ENCODE measurements at regions not wholly inside any gene's neighbourhood (a gene's known extent, or its start where the extent isn't known, plus 50 kb on each side); places are given as distances from the start of the nearest gene placed in this dataset.
"Not testable (repeated sequence)": the region's sequence is repeated elsewhere in the genome, so short reads cannot be mapped to it uniquely, and the experiment has no call there.

DNA sequence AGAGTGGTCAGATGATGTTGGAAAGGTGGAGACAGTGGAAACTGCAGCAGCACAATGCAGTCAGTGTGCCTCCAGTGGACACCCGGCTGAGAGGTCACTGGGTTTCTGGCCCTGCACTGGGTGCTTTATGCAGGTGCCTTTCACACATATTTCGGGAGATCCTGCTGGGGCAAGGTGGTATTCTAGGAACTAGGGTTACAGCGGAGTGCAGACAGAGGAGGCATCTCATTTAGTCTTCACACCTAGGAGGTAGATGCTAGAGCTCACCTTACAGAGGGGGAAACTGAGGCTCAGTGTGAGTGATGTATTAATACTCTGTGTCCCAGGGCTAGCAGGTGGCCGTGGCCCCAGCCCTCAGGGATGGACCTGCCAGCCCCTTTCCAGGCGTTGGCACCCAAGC, 103.9 kb upstream of the KCTD7 start (continued):
- no peak for TF ChIP-seq NFIC (IDR thresholded peaks at IDR 0.05; ENCODE audit: low read depth, low read length)

GRCh38 chr7:66526782-66527181, 101.9 kb upstream of the KCTD7 start:
- FAIRE-seq; H3K27ac ChIP-seq (ENCODE audit: control insufficient read depth, insufficient read depth); H3K4me2 ChIP-seq (ENCODE audit: control insufficient read depth, insufficient read depth); H3K27me3 ChIP-seq (replicated peaks in 1 of 2; ENCODE audit: control insufficient read depth in 2 of 2, insufficient read depth in 2 of 2, low read length in 1 of 2); DNase-seq (ENCODE audit: low read depth, low spot score); H3K36me3 ChIP-seq (ENCODE audit: control insufficient read depth in 2 of 2, insufficient read depth in 2 of 2, low read length in 1 of 2); RAD21 ChIA-PET (ENCODE audit: unreplicated experiment); H4K20me1 ChIP-seq (ENCODE audit: control insufficient read depth, insufficient read depth); H3K9me3 ChIP-seq (replicated peaks; ENCODE audit: control insufficient read depth, insufficient read depth, low read length); POLR2A ChIA-PET; H3K4me1 ChIP-seq (ENCODE audit: control insufficient read depth, insufficient read depth, low read length); CTCF ChIA-PET; intact Hi-C loops (cut with micrococcal nuclease; ENCODE audit: unreplicated experiment); H3K4me3 ChIP-seq; H3K79me2 ChIP-seq (ENCODE audit: control insufficient read depth, insufficient read depth, low read length); in situ Hi-C loops (cut with MboI); H3K9ac ChIP-seq (ENCODE audit: control insufficient read depth, insufficient read depth, low read length); ATAC-seq; SMC1A ChIA-PET (ENCODE audit: uncharacterized antibody, unreplicated experiment); BruUV-seq (replicated peaks); H2AFZ ChIP-seq (ENCODE audit: control insufficient read depth, low read depth, low read length): not testable (repeated sequence)
- 95% methylated on average over 4 of the region's 4 CpGs for WGBS (ENCODE audit: insufficient coverage, insufficient replicate concordance, low lambda C conversion rate, missing lambda C conversion rate)

DNA sequence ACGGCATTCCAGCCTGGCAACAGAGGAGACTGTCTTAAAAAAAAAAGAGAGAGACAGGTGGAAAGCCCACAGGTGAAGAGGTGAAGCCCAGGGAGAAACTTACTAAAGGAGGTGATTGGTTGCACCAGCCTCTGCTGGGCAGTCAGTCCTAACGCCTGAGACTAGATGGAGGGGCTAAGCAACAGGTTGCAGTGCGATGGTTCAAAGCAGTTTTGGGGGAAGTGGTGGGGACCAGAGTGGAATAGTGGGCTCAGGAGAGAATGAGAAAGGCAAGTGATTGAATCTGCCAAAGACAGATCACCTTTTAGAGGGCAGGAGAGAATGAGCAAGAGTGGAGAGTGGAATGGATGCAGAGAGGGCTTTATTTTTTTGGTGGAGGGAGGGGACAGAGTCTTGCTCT, 100.0 kb upstream of the KCTD7 start:
- no peaks in the 10 kb centered on the region for H3K9me3 ChIP-seq (replicated peaks; ENCODE audit: control insufficient read depth, insufficient read depth, low read length)
- BruUV-seq (replicated peaks) = no TSS peak
- no peaks in the 10 kb centered on the region for H3K79me2 ChIP-seq (ENCODE audit: control insufficient read depth, insufficient read depth, low read length)
- no peak overlapping the region for H3K9ac ChIP-seq (ENCODE audit: control insufficient read depth, insufficient read depth, low read length)
- H2AFZ ChIP-seq (ENCODE audit: control insufficient read depth, low read depth, low read length) = no peak overlapping the region
- intact Hi-C loops (cut with micrococcal nuclease; ENCODE audit: unreplicated experiment) = no loop called here
- in situ Hi-C loops (cut with MboI) = no loop called here
- POLR2A ChIA-PET = no interaction called here
- H4K20me1 ChIP-seq (ENCODE audit: control insufficient read depth, insufficient read depth) = no peaks in the 10 kb centered on the region
- no peak overlapping the region for H3K27ac ChIP-seq (ENCODE audit: control insufficient read depth, insufficient read depth)
- H3K4me2 ChIP-seq (ENCODE audit: control insufficient read depth, insufficient read depth) = no peak overlapping the region
- no peaks in the 10 kb centered on the region for H3K36me3 ChIP-seq (ENCODE audit: control insufficient read depth in 2 of 2, insufficient read depth in 2 of 2, low read length in 1 of 2)
- SMC1A ChIA-PET (ENCODE audit: uncharacterized antibody, unreplicated experiment) = no interaction called here
- H3K27me3 ChIP-seq (replicated peaks in 1 of 2; ENCODE audit: control insufficient read depth in 2 of 2, insufficient read depth in 2 of 2, low read length in 1 of 2) = no peaks in the 10 kb centered on the region
- RAD21 ChIA-PET (ENCODE audit: unreplicated experiment) = no interaction called here
- DNase-seq (ENCODE audit: low read depth, low spot score) (no peak), FAIRE-seq (no peak), ATAC-seq (no peak)
- H3K4me3 ChIP-seq = no peak overlapping the region
- no peaks in the 10 kb centered on the region for H3K4me1 ChIP-seq (ENCODE audit: control insufficient read depth, insufficient read depth, low read length)
- CTCF ChIA-PET = interaction anchor here (0.7 kb wide), 1 partner anchor 290 kb away, joined by 3 read pairs; no protein-coding TSS in a partner anchor
- WGBS (ENCODE audit: insufficient coverage, insufficient replicate concordance, low lambda C conversion rate, missing lambda C conversion rate) = 98% methylated on average over 3 of the region's 3 CpGs
- no peak for TF ChIP-seq CHD4 (IDR thresholded peaks at IDR 0.05)
- TF ChIP-seq MYC (IDR thresholded peaks at IDR 0.05; ENCODE audit: insufficient read depth, insufficient read length, insufficient replicate concordance, low read length, severe bottlenecking) = no peak
- TF ChIP-seq, protein P1, sequence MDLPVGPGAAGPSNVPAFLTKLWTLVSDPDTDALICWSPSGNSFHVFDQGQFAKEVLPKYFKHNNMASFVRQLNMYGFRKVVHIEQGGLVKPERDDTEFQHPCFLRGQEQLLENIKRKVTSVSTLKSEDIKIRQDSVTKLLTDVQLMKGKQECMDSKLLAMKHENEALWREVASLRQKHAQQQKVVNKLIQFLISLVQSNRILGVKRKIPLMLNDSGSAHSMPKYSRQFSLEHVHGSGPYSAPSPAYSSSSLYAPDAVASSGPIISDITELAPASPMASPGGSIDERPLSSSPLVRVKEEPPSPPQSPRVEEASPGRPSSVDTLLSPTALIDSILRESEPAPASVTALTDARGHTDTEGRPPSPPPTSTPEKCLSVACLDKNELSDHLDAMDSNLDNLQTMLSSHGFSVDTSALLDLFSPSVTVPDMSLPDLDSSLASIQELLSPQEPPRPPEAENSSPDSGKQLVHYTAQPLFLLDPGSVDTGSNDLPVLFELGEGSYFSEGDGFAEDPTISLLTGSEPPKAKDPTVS (IDR thresholded peaks at IDR 0.05; ENCODE audit: low read depth, low read length) = no peak
- no peak for TF ChIP-seq CUX1 (IDR thresholded peaks at IDR 0.05; ENCODE audit: insufficient replicate concordance, low read depth, low read length)
- no peak for TF ChIP-seq CBX3 (IDR thresholded peaks at IDR 0.05; ENCODE audit: borderline replicate concordance, low read depth)
- no peak for TF ChIP-seq ELK1 (IDR thresholded peaks at IDR 0.05; ENCODE audit: low read depth, low read length)
- TF ChIP-seq TBL1XR1 (IDR thresholded peaks at IDR 0.05; ENCODE audit: low read depth, low read length) = no peak

Measured in GM12878 (cell line).